Endodermal cell (in vitro differentiated cells): ENCODE measurements at regions not wholly inside any gene's neighbourhood (a gene's known extent, or its start where the extent isn't known, plus 50 kb on each side); places are given as distances from the start of the nearest gene placed in this dataset.

Experiments used
- DNase-seq: peaks from one replicate; pipeline ENCODE4 v3.0.0-alpha.2; 2017
- H3K27ac ChIP-seq: 2 replicates; pipeline ENCODE4 v1.5.1; 2013; ENCODE audit warnings: mild to moderate bottlenecking, low read depth, low read length, moderate library complexity
- H3K27me3 ChIP-seq: 2 replicates; pipeline ENCODE4 v1.6.1; 2013; ENCODE audit warnings: mild to moderate bottlenecking, low read length, moderate library complexity; ENCODE audit not compliant: insufficient read depth, control insufficient read depth, poor library complexity, severe bottlenecking
- H3K36me3 ChIP-seq: 2 replicates; pipeline ENCODE4 v1.7.0; 2013; ENCODE audit warnings: mild to moderate bottlenecking, low read length, moderate library complexity; ENCODE audit not compliant: control insufficient read depth, insufficient read depth
- H3K4me1 ChIP-seq: one replicate; pipeline ENCODE4 v1.7.0; 2013; ENCODE audit warnings: low read length; ENCODE audit not compliant: control insufficient read depth, insufficient read depth
- H3K4me3 ChIP-seq: 2 replicates; pipeline ENCODE4 v1.5.1; 2013; ENCODE audit warnings: mild to moderate bottlenecking, low read length, moderate library complexity
- H3K9ac ChIP-seq: 2 replicates; pipeline ENCODE4 v1.6.1; 2013; ENCODE audit warnings: mild to moderate bottlenecking, low read length, moderate library complexity; ENCODE audit not compliant: poor library complexity, severe bottlenecking; ENCODE audit errors: extremely low read depth
- H3K9me3 ChIP-seq: 2 replicates; pipeline ENCODE4 v1.6.1; 2013; ENCODE audit warnings: mild to moderate bottlenecking, low read length, moderate library complexity; ENCODE audit not compliant: control insufficient read depth
- H3K27ac Mint-ChIP-seq: 2 replicates; pipeline ENCODE4 v1.8.0; 2020; ENCODE audit warnings: mixed read lengths
- H3K27me3 Mint-ChIP-seq: 2 replicates; pipeline ENCODE4 v1.8.0; 2021; ENCODE audit warnings: mild to moderate bottlenecking, mixed read lengths; ENCODE audit not compliant: insufficient read depth
- H3K36me3 Mint-ChIP-seq: 2 replicates; pipeline ENCODE4 v1.8.0; 2020; ENCODE audit warnings: low read depth, mixed read lengths
- H3K4me1 Mint-ChIP-seq: 2 replicates; pipeline ENCODE4 v1.8.0; 2020; ENCODE audit warnings: mixed read lengths
- H3K4me3 Mint-ChIP-seq: 2 replicates; pipeline ENCODE4 v1.8.0; 2020; ENCODE audit warnings: mild to moderate bottlenecking, moderate library complexity, mixed read lengths
- H3K9me3 Mint-ChIP-seq: 2 replicates; pipeline ENCODE4 v1.8.0; 2020; ENCODE audit warnings: mild to moderate bottlenecking, mixed read lengths
- CTCF ChIP-seq: fragments of 200-600 bp; sonication (generic); conservative IDR thresholded peaks from 2 replicates; pipeline ENCODE4 v1.5.0; 2021; ENCODE audit warnings: antibody characterized with exemption, mild to moderate bottlenecking
- WGBS, 2 experiments: methylation state at CpG; one replicate each; pipeline versions ENCODE4 v1.1.5 to v1.1.7; 2013; ENCODE audit warnings: missing lambda C conversion rate in 2 of 2, mixed read lengths in 1 of 2; ENCODE audit not compliant: insufficient coverage in 1 of 2, insufficient read length in 1 of 2; 5-methylcytosine and 5-hydroxymethylcytosine counted together

DNA sequence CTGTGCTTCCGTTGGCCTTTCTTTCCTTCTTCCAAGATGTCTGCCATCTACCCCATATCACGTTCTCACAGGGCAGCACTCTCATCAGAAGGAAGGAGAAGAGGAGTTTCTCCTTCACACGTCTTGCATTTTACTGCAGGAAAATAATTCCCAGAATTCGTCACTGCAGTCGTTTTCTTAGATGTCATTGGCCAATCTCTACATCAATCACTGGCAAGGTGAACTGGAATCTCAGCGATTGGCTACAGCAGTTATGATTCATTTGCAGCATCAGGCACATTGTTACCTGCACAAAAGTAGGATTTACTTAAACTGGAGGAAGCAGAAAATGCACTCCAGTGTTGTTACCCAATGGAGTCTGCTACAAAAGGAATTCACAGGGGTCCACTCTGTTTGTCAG, 277.2 kb upstream of the RBFOX1 start:
- H3K36me3 Mint-ChIP-seq = no peaks in the 10 kb centered on the region
- H3K9me3 ChIP-seq = no peaks in the 10 kb centered on the region
- H3K4me3 Mint-ChIP-seq = no peak overlapping the region
- H3K27ac Mint-ChIP-seq = no peak overlapping the region
- no peak for TF ChIP-seq CTCF
- H3K9me3 Mint-ChIP-seq = no peaks in the 10 kb centered on the region
- no peak overlapping the region for H3K4me3 ChIP-seq
- peaks cover 31% of the 10 kb centered on the region for H3K27me3 Mint-ChIP-seq
- H3K4me1 Mint-ChIP-seq = peaks cover 39% of the 10 kb centered on the region
- H3K27ac ChIP-seq = no peak overlapping the region
- WGBS, 2 experiments = 87% methylated on average over 5 to 6 of the region's 6 CpGs
- H3K4me1 ChIP-seq = peaks cover 13% of the 10 kb centered on the region
- H3K27me3 ChIP-seq = no peaks in the 10 kb centered on the region
- DNase-seq = no peak
- H3K9ac ChIP-seq = no peak overlapping the region
- H3K36me3 ChIP-seq = no peaks in the 10 kb centered on the region

- no peaks in the 10 kb centered on the region for H3K36me3 ChIP-seq
- no peak overlapping the region for H3K27ac Mint-ChIP-seq
- H3K36me3 Mint-ChIP-seq = no peaks in the 10 kb centered on the region
- H3K27me3 Mint-ChIP-seq = peaks cover 20% of the 10 kb centered on the region
- H3K27ac ChIP-seq = no peak overlapping the region
- H3K9me3 ChIP-seq = no peaks in the 10 kb centered on the region
- H3K4me3 Mint-ChIP-seq = no peak overlapping the region
- peaks cover 10% of the 10 kb centered on the region for H3K4me1 ChIP-seq
- no peak for TF ChIP-seq CTCF
- H3K9me3 Mint-ChIP-seq = no peaks in the 10 kb centered on the region
- DNase-seq = no peak
- no peak overlapping the region for H3K4me3 ChIP-seq
- 93% methylated on average over 4 of the region's 4 CpGs; no CpG with 5 or more reads in 1 of the 2 experiments for WGBS, 2 experiments
- H3K9ac ChIP-seq = no peak overlapping the region
- peaks cover 23% of the 10 kb centered on the region for H3K4me1 Mint-ChIP-seq
- H3K27me3 ChIP-seq = no peaks in the 10 kb centered on the region
Observed at GRCh38 chr16:7051591-7052349, 280.9 kb upstream of the RBFOX1 start.

DNA sequence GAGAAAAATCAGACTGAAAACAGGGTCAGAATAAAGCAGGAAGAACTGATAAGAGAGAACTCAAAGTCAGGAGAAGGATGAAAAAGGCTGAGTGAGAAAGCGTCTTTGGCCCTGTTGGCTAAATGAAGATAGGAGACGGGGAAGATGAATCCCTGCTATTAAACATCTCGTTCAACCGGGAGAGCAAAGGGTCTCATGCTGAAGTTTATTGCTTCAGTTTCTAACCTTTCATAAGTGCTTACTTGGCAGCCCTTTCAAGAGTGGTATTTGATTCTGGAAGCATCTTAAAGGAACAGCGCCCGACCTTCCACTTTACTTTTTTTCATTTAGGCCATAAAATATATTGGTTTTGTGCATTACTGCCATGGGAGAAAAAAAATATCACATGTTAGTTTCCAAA, 288.3 kb upstream of the RBFOX1 start:
- no peaks in the 10 kb centered on the region for H3K9me3 ChIP-seq
- Mint-ChIP-seq H3K4me3 (no peak overlapping the region), H3K27ac (no peak overlapping the region), H3K27me3 (peaks cover 3% of the 10 kb centered on the region), H3K4me1 (peaks cover 4% of the 10 kb centered on the region), H3K9me3 (no peaks in the 10 kb centered on the region), H3K36me3 (no peaks in the 10 kb centered on the region)
- no peak overlapping the region for H3K27ac ChIP-seq
- TF ChIP-seq CTCF = no peak
- DNase-seq = no peak
- no peaks in the 10 kb centered on the region for H3K27me3 ChIP-seq
- H3K9ac ChIP-seq = no peak overlapping the region
- no peaks in the 10 kb centered on the region for H3K4me1 ChIP-seq
- WGBS, 2 experiments = 91 to 93% methylated on average over 4 to 6 of the region's 6 CpGs
- no peak overlapping the region for H3K4me3 ChIP-seq
- no peaks in the 10 kb centered on the region for H3K36me3 ChIP-seq
